ENCODE measurements at regions not wholly inside any gene's neighbourhood (a gene's known extent, or its start where the extent isn't known, plus 50 kb on each side); places are given as distances from the start of the nearest gene placed in this dataset.

DNA sequence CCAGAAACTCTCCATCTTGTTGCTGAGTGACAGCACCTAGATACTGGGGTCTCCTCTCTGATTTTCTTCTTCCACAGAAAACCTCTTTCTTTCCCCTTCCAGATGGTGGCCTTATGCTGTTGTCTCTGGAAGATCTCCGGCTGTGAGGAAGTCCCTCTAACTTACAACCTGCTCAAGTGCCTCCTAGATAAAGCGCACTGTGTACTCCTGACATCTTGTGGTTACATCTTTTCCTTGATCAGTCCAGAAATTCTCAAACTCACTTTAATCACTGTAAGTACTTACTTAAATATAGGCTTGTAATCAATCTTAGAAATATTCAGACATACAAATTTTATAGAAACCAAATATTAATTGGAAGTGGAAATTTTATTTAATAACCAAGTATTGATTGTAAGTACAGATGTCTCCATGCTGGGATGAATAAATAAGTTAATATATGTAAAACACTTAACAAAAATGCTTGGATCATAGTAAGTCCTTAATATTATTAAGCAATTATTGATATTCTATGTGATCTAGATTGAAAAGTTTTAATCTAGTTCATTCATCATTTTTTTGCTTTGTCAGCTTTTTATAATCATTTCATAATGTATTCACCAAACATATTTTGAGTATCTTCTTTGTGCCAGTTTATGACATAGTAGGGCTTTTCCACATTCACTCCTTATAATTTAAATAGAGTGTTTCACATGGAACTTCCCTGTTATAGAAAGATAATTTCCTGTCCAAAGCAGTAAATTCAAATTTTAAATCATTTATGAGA lies 1381.4 kb upstream of the CDH6 start:
- no peaks in the 10 kb centered on the region for H3K23me2 ChIP-seq (ENCODE audit: low read depth, low read length)
- no peak overlapping the region for H3K14ac ChIP-seq (ENCODE audit: insufficient read length)
- H2BK120ac ChIP-seq (replicated peaks; ENCODE audit: low read depth, low read length), result no peak overlapping the region
- no peaks in the 10 kb centered on the region for H3K27me3 ChIP-seq (replicated peaks in 1 of 4; ENCODE audit: control insufficient read depth in 3 of 4, extremely low read depth in 1 of 4, insufficient read depth in 3 of 4, low read length in 3 of 4)
- no peak overlapping the region for H3K23ac ChIP-seq (ENCODE audit: insufficient read length)
- H2BK5ac ChIP-seq (ENCODE audit: low read depth, low read length), result no peak overlapping the region
- H3K79me1 ChIP-seq (ENCODE audit: low read depth, low read length), result no peaks in the 10 kb centered on the region
- H2BK12ac ChIP-seq (ENCODE audit: low read depth, low read length), result no peak overlapping the region
- no peaks in the 10 kb centered on the region for H3K9me3 ChIP-seq (ENCODE audit: insufficient read depth in 2 of 2, low read depth in 1 of 2, low read length in 1 of 2)
- ChIA-PET POLR2A (ENCODE audit: partially characterized antibody) (no interaction called here), CTCF (ENCODE audit: partially characterized antibody) (interaction anchor here (1.0 kb wide), 1 partner anchor 52 kb away, joined by 3 read pairs; no protein-coding TSS in a partner anchor)
- no peaks in the 10 kb centered on the region for H3K79me2 ChIP-seq (ENCODE audit: control insufficient read depth in 1 of 2, insufficient read depth in 2 of 2, low read length in 2 of 2)
- no peak overlapping the region for H3K4me2 ChIP-seq (ENCODE audit: insufficient read depth in 1 of 2, low read depth in 2 of 2, low read length in 2 of 2)
- no peak overlapping the region for H3K4ac ChIP-seq (replicated peaks; ENCODE audit: insufficient read length, low read depth, low read length)
- no peak overlapping the region for H4K5ac ChIP-seq (ENCODE audit: insufficient read length, low read depth, low read length)
- no peaks in the 10 kb centered on the region for H3K36me3 ChIP-seq (ENCODE audit: control insufficient read depth in 2 of 4, insufficient read depth in 4 of 4, low read length in 3 of 4)
- WGBS, 2 experiments (ENCODE audit: extremely low coverage in 1 of 2, insufficient coverage in 1 of 2, insufficient read length in 1 of 2, insufficient replicate concordance in 2 of 2, low coverage in 1 of 2, low lambda C conversion rate in 2 of 2, missing lambda C conversion rate in 1 of 2), result 79% methylated on average over 2 of the region's 2 CpGs; no CpG with 5 or more reads in 1 of the 2 experiments
- H3K4me3 ChIP-seq (ENCODE audit: extremely low read depth in 1 of 4, insufficient read depth in 2 of 4, low read depth in 3 of 4, low read length in 4 of 4), result no peak overlapping the region
- H3K56ac ChIP-seq (replicated peaks; ENCODE audit: insufficient read length, low read depth, low read length), result no peak overlapping the region
- no peak overlapping the region for H4K91ac ChIP-seq (replicated peaks; ENCODE audit: insufficient read length, low read length)
- H3K4me1 ChIP-seq (replicated peaks in 1 of 4; ENCODE audit: control insufficient read depth in 3 of 4, insufficient read depth in 4 of 4, low read length in 3 of 4), result no peaks in the 10 kb centered on the region
- H2BK15ac ChIP-seq (ENCODE audit: low read length), result no peak overlapping the region
- DNase-seq (ENCODE audit: low read depth in 1 of 2, low spot score in 2 of 2) (no peak), FAIRE-seq (no peak)
- H4K20me1 ChIP-seq (replicated peaks in 1 of 2; ENCODE audit: control insufficient read depth in 1 of 2, insufficient read depth in 2 of 2, low read length in 2 of 2), result no peaks in the 10 kb centered on the region
- no peak overlapping the region for H3K27ac ChIP-seq (ENCODE audit: low read depth, low read length)
- 0 out of 2 replicates have a peak overlapping the region, but pooled peaks have one; percentile 76 for H2AFZ ChIP-seq (ENCODE audit: low read length)
- H4K8ac ChIP-seq (ENCODE audit: extremely low read depth, insufficient read depth, low read length), result no peak overlapping the region
- H3K9ac ChIP-seq (replicated peaks in 1 of 4; ENCODE audit: extremely low read depth in 1 of 4, low read depth in 3 of 4, low read length in 3 of 4), result no peak overlapping the region
- no peak overlapping the region for H2BK20ac ChIP-seq (ENCODE audit: low read length)
- no peak overlapping the region for H3K18ac ChIP-seq (ENCODE audit: extremely low read depth, low read length)
- H2AK5ac ChIP-seq (ENCODE audit: low read depth, low read length), result no peak overlapping the region
- TF ChIP-seq KDM4A (IDR thresholded peaks at IDR 0.05; ENCODE audit: low read depth, low read length, severe bottlenecking) (no peak), MAX (IDR thresholded peaks at IDR 0.05) (no peak), RXRA (IDR thresholded peaks at IDR 0.05; ENCODE audit: insufficient read depth, low read depth, low read length) (no peak), RBBP5 (IDR thresholded peaks at IDR 0.05; ENCODE audit: borderline replicate concordance, low read depth, low read length) (no peak), SP2 (IDR thresholded peaks at IDR 0.05; ENCODE audit: low read length) (no peak), FOSL1 (IDR thresholded peaks at IDR 0.05; ENCODE audit: insufficient read depth, low read depth, low read length) (no peak), KDM5A (IDR thresholded peaks at IDR 0.05; ENCODE audit: low read length) (no peak), RAD21 (IDR thresholded peaks at IDR 0.05 in 1 of 2, conservative IDR thresholded peaks at IDR 0.05 in 1 of 2; ENCODE audit: low read depth in 2 of 2, low read length in 2 of 2) (peak; percentile 56 to 60), CBX8 (IDR thresholded peaks at IDR 0.05; ENCODE audit: borderline replicate concordance, low read depth, low read length) (no peak), YY1 (IDR thresholded peaks at IDR 0.05; ENCODE audit: low read depth, low read length) (no peak), CREB1 (IDR thresholded peaks at IDR 0.05) (no peak), BACH1 (IDR thresholded peaks at IDR 0.05; ENCODE audit: low read length) (no peak), SRF (IDR thresholded peaks at IDR 0.05; ENCODE audit: low read depth, low read length) (no peak), TAF1 (IDR thresholded peaks at IDR 0.05; ENCODE audit: low read depth, low read length) (no peak)

All from H1 (cell line).